ENCODE measurements at regions not wholly inside any gene's neighbourhood (a gene's known extent, or its start where the extent isn't known, plus 50 kb on each side); places are given as distances from the start of the nearest gene placed in this dataset.

DNA sequence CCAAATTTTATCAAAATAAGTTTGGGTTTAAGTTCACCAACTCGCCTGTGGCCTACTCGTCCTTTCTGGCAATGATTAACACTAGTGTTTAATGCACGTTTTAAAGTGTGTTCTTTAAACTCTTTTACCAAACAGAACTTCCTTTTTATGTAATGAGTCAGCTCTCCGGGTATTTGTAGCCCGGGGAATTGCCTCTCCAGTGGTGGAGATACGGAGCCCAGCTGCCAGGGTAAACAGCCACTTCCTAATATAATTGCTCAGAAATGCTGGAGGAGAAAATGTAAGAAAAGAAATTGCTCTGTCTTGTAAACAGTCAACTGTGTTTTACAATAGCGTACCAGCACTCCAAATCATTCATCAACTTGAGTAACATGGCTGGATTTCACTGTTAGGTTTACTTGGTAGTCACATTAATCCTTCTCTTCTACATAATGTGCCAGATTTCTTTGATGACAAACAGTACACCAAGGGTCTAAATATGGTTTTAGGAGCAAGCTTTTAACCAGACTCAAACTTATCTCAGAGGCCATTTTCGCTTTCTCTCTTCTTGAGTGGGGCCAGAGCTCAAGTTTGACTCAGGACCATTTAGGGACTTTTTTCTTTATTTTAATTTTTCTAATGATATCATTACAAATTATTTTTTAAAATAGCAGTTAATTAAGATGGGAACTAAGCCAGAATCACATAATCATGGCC lies 101.2 kb upstream of the SLC38A2 start:
- no peaks in the 10 kb centered on the region for H3K36me3 Mint-ChIP-seq (ENCODE audit: low read depth)
- H3K9me3 Mint-ChIP-seq (ENCODE audit: low read depth): no peaks in the 10 kb centered on the region
- TF ChIP-seq CTCF (IDR thresholded peaks at IDR 0.05): no peak
- no peaks in the 10 kb centered on the region for H3K27me3 Mint-ChIP-seq (ENCODE audit: low read depth)
- H3K27ac Mint-ChIP-seq (ENCODE audit: unreplicated experiment): peak overlapping the region; percentile 91
- H3K4me1 Mint-ChIP-seq (ENCODE audit: low read depth): peaks cover 42% of the 10 kb centered on the region
- DNase-seq (ENCODE audit: low spot score): no peak
- peak overlapping the region; percentile 54 for H3K4me3 Mint-ChIP-seq (ENCODE audit: unreplicated experiment)

GRCh38 chr12:46472893-46473633 lies 100.5 kb upstream of the SLC38A2 start:
- H3K36me3 Mint-ChIP-seq (ENCODE audit: low read depth): no peaks in the 10 kb centered on the region

DNA sequence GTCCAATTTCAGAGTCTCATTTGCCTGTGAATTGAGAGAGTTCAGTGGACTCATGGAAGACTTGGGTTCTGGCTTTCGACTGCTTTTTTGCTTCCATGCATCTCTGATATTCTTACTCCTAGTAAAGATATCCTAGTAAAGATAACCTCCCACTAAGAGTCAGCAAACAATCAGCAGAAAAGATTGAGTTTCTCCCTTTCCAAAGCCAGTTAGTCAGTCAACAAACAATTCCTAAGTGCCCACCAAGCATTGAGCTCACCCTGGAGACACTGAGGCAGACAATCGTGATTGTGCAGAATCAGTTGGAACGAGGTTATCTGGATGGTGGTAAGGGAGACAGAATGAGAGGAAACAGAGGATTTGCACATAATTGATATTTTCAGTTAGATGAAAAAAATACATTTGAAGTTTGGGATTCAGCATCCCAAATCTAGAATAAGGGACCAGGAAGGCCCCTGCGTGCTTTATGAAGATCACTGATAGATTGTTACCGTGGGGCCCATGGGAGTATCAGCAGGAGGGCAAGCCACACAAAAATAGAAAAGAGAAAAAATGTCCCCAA lies 99.7 kb upstream of the SLC38A2 start:
- no peaks in the 10 kb centered on the region for H3K9me3 Mint-ChIP-seq (ENCODE audit: low read depth)
- DNase-seq (ENCODE audit: low spot score): no peak
- peaks cover 44% of the 10 kb centered on the region for H3K4me1 Mint-ChIP-seq (ENCODE audit: low read depth)
- peak overlapping the region; percentile 91 for H3K27ac Mint-ChIP-seq (ENCODE audit: unreplicated experiment)
- TF ChIP-seq CTCF (IDR thresholded peaks at IDR 0.05): no peak
- no peaks in the 10 kb centered on the region for H3K27me3 Mint-ChIP-seq (ENCODE audit: low read depth)
- H3K4me3 Mint-ChIP-seq (ENCODE audit: unreplicated experiment): no peak overlapping the region
- no peaks in the 10 kb centered on the region for H3K36me3 Mint-ChIP-seq (ENCODE audit: low read depth)

More at GRCh38 chr12:46472893-46473633, 100.5 kb upstream of the SLC38A2 start:
- H3K27ac Mint-ChIP-seq (ENCODE audit: unreplicated experiment): peak overlapping the region; percentile 91
- peaks cover 47% of the 10 kb centered on the region for H3K4me1 Mint-ChIP-seq (ENCODE audit: low read depth)
- no peak for DNase-seq (ENCODE audit: low spot score)
- TF ChIP-seq CTCF (IDR thresholded peaks at IDR 0.05): no peak
- no peaks in the 10 kb centered on the region for H3K27me3 Mint-ChIP-seq (ENCODE audit: low read depth)
- H3K9me3 Mint-ChIP-seq (ENCODE audit: low read depth): no peaks in the 10 kb centered on the region
- no peak overlapping the region for H3K4me3 Mint-ChIP-seq (ENCODE audit: unreplicated experiment)

DNA sequence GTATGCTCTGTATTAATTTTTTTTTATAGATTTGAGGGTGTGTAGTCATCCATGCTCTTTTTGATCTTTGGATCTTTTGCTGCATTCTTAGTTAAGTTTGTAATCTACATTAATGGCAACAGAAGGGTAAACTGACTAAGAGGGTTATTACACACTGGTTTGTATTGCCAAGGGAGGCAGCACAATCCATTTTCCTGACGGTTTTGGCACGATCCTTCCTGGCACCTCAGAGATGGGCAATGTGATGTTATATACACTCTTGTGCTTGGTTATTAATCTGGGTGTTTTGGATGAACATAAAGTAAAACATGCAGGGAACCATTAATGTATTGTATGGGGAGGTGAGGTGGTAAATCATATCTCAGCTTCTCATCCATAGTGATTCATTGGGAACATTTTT lies 98.8 kb upstream of the SLC38A2 start:
- H3K9me3 Mint-ChIP-seq (ENCODE audit: low read depth): no peaks in the 10 kb centered on the region
- H3K27ac Mint-ChIP-seq (ENCODE audit: unreplicated experiment): no peak overlapping the region
- no peaks in the 10 kb centered on the region for H3K27me3 Mint-ChIP-seq (ENCODE audit: low read depth)
- no peak for TF ChIP-seq CTCF (IDR thresholded peaks at IDR 0.05)
- DNase-seq (ENCODE audit: low spot score): no peak
- peaks cover 41% of the 10 kb centered on the region for H3K4me1 Mint-ChIP-seq (ENCODE audit: low read depth)
- H3K4me3 Mint-ChIP-seq (ENCODE audit: unreplicated experiment): no peak overlapping the region
- peaks cover 1% of the 10 kb centered on the region for H3K36me3 Mint-ChIP-seq (ENCODE audit: low read depth)

DNA sequence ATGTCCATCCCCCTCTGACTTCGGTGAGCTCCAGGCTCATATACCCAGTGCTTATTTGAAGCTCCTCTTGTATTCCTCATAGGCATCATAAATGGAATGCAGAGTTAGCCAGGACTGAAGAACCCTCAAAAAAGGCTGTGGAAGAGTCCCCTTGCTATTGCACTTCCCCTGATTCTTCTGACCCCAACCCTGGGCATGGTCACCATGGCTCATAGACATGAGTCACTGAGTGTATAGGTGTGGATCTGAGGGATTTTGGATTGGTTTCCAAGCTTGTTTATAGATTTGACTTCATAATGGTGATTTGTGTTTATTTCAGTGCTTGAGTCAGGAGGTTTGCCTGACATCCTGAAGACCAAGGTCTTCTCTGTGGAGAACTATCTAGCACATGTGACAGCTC lies 98.4 kb upstream of the SLC38A2 start:
- H3K9me3 Mint-ChIP-seq (ENCODE audit: low read depth): no peaks in the 10 kb centered on the region
- H3K4me3 Mint-ChIP-seq (ENCODE audit: unreplicated experiment): no peak overlapping the region
- H3K36me3 Mint-ChIP-seq (ENCODE audit: low read depth): peaks cover 2% of the 10 kb centered on the region
- H3K27me3 Mint-ChIP-seq (ENCODE audit: low read depth): no peaks in the 10 kb centered on the region
- peaks cover 41% of the 10 kb centered on the region for H3K4me1 Mint-ChIP-seq (ENCODE audit: low read depth)
- TF ChIP-seq CTCF (IDR thresholded peaks at IDR 0.05): no peak
- no peak overlapping the region for H3K27ac Mint-ChIP-seq (ENCODE audit: unreplicated experiment)
- DNase-seq (ENCODE audit: low spot score): no peak

All from chondrocyte (in vitro differentiated cells).